NCI-H2081 treated with DMSO at 0.1 percent for 48 hours (cell line): ENCODE measurements at regions not wholly inside any gene's neighbourhood (a gene's known extent, or its start where the extent isn't known, plus 50 kb on each side); places are given as distances from the start of the nearest gene placed in this dataset.

Experiments used
- DNase-seq: peaks from one replicate; lab custom pipeline; 2025; lab: John Stamatoyannopoulos, UW

- DNase-seq = no peak
These were observed 617.4 kb downstream of the BRINP1 start for GRCh38 chr9:118751848-118752223.

GRCh38 chr9:118761016-118761790 lies 608.0 kb downstream of the BRINP1 start:
- no peak for DNase-seq

- no peak for DNase-seq
These were observed 601.7 kb downstream of the BRINP1 start for GRCh38 chr9:118767571-118767970.

- DNase-seq = no peak
These were observed 586.3 kb downstream of the BRINP1 start for GRCh38 chr9:118782790-118783463.

GRCh38 chr9:118784033-118784432 lies 585.2 kb downstream of the BRINP1 start:
- no peak for DNase-seq

- DNase-seq = no peak
These were observed 583.8 kb downstream of the BRINP1 start for GRCh38 chr9:118785456-118785855.

GRCh38 chr9:118786877-118787276 lies 582.4 kb downstream of the BRINP1 start:
- no peak for DNase-seq

GRCh38 chr9:118809160-118809625 lies 560.0 kb downstream of the BRINP1 start:
- DNase-seq = no peak

GRCh38 chr9:118829334-118829733 lies 539.9 kb downstream of the BRINP1 start:
- DNase-seq = no peak

- no peak for DNase-seq
These were observed 536.9 kb downstream of the BRINP1 start for GRCh38 chr9:118832371-118832770.

- no peak for DNase-seq
These were observed 532.3 kb downstream of the BRINP1 start for GRCh38 chr9:118836891-118837290.

GRCh38 chr9:118871531-118871930 lies 497.7 kb downstream of the BRINP1 start:
- no peak for DNase-seq

GRCh38 chr9:118882684-118883083 lies 486.6 kb downstream of the BRINP1 start:
- no peak for DNase-seq

- no peak for DNase-seq
These were observed 485.8 kb downstream of the BRINP1 start for GRCh38 chr9:118883411-118883810.

- DNase-seq = no peak
These were observed 478.0 kb downstream of the BRINP1 start for GRCh38 chr9:118891213-118891612.

- peak; percentile 59 for DNase-seq
These were observed 472.8 kb downstream of the BRINP1 start for GRCh38 chr9:118896324-118897000.

- DNase-seq = no peak
These were observed 451.1 kb downstream of the BRINP1 start for GRCh38 chr9:118918180-118918579.

- no peak for DNase-seq
These were observed 440.5 kb downstream of the BRINP1 start for GRCh38 chr9:118928722-118929121.

GRCh38 chr9:118929287-118929686 lies 439.9 kb downstream of the BRINP1 start:
- no peak for DNase-seq

- no peak for DNase-seq
These were observed 437.3 kb downstream of the BRINP1 start for GRCh38 chr9:118931941-118932340.

- no peak for DNase-seq
These were observed 430.7 kb downstream of the BRINP1 start for GRCh38 chr9:118938581-118938980.

- no peak for DNase-seq
These were observed 428.8 kb downstream of the BRINP1 start for GRCh38 chr9:118940473-118940872.

GRCh38 chr9:118946669-118947068 lies 422.6 kb downstream of the BRINP1 start:
- no peak for DNase-seq
